IPS DF 6.9 (cell line): ENCODE measurements at regions not wholly inside any gene's neighbourhood (a gene's known extent, or its start where the extent isn't known, plus 50 kb on each side); places are given as distances from the start of the nearest gene placed in this dataset.

Source experiments
- DNase-seq: peaks from one replicate; pipeline ENCODE4 v3.0.0-alpha.2; 2013; ENCODE audit warnings: low read depth, low spot score
- H3K27ac ChIP-seq: one replicate; pipeline ENCODE4 v1.5.1; 2013; ENCODE audit warnings: low read length, control low read depth
- H3K27me3 ChIP-seq: 2 replicates; pipeline ENCODE4 v1.6.1; 2013; ENCODE audit warnings: mild to moderate bottlenecking, low read length; ENCODE audit not compliant: control insufficient read depth, insufficient read depth
- H3K36me3 ChIP-seq: 2 replicates; pipeline ENCODE4 v1.6.1; 2013; ENCODE audit warnings: low read length; ENCODE audit not compliant: control insufficient read depth, insufficient read depth
- H3K4me1 ChIP-seq: 2 replicates; pipeline ENCODE4 v1.6.1; 2013; ENCODE audit warnings: low read length; ENCODE audit not compliant: control insufficient read depth, insufficient read depth
- H3K4me3 ChIP-seq: 2 replicates; pipeline ENCODE4 v1.5.1; 2013; ENCODE audit warnings: mild to moderate bottlenecking, low read length
- H3K9me3 ChIP-seq: 2 replicates; pipeline ENCODE4 v1.6.1; 2013; ENCODE audit warnings: low read length, inconsistent platforms; ENCODE audit not compliant: control insufficient read depth, insufficient read depth
- WGBS: extraction: QIAGEN DNeasy Blood & Tissue Kit; methylation state at CpG from one replicate; pipeline ENCODE4 v1.1.7; 2013; ENCODE audit warnings: mixed read lengths, missing lambda C conversion rate; ENCODE audit not compliant: insufficient read length, insufficient coverage; 5-methylcytosine and 5-hydroxymethylcytosine counted together

- no peak for DNase-seq
- Histone ChIP-seq H3K36me3 (no peaks in the 10 kb centered on the region), H3K9me3 (no peaks in the 10 kb centered on the region; the same call in 1 of the 2 replicates), H3K4me3 (no peak overlapping the region), H3K27ac (no peak overlapping the region), H3K27me3 (no peaks in the 10 kb centered on the region), H3K4me1 (no peaks in the 10 kb centered on the region; the same call in 1 of the 2 replicates)
- no CpG with 5 or more reads among the region's 9 CpGs for WGBS
Measured at GRCh38 chr19:30160426-30160825, 211.8 kb upstream of the ZNF536 start.

GRCh38 chr19:30161021-30161655 lies 211.0 kb upstream of the ZNF536 start:
- Histone ChIP-seq H3K36me3 (no peaks in the 10 kb centered on the region), H3K27me3 (no peaks in the 10 kb centered on the region), H3K4me1 (no peaks in the 10 kb centered on the region; the same call in 1 of the 2 replicates), H3K4me3 (no peak overlapping the region), H3K9me3 (no peaks in the 10 kb centered on the region; the same call in 1 of the 2 replicates), H3K27ac (no peak overlapping the region)
- no CpG with 5 or more reads among the region's 7 CpGs for WGBS
- no peak for DNase-seq

- Histone ChIP-seq H3K27ac (no peak overlapping the region), H3K36me3 (no peaks in the 10 kb centered on the region), H3K27me3 (no peaks in the 10 kb centered on the region), H3K4me1 (no peaks in the 10 kb centered on the region; the same call in 1 of the 2 replicates), H3K4me3 (no peak overlapping the region), H3K9me3 (no peaks in the 10 kb centered on the region; the same call in 1 of the 2 replicates)
- DNase-seq = no peak
- no CpG with 5 or more reads among the region's 5 CpGs for WGBS
Measured at GRCh38 chr19:30161770-30162169, 210.4 kb upstream of the ZNF536 start.

GRCh38 chr19:30162718-30163117 lies 209.5 kb upstream of the ZNF536 start:
- no peak overlapping the region for H3K4me3 ChIP-seq
- DNase-seq = no peak
- 100% methylated on average over 3 of the region's 5 CpGs for WGBS
- H3K9me3 ChIP-seq = no peaks in the 10 kb centered on the region; the same call in 1 of the 2 replicates
- H3K27me3 ChIP-seq = no peaks in the 10 kb centered on the region
- H3K27ac ChIP-seq = no peak overlapping the region
- no peaks in the 10 kb centered on the region for H3K36me3 ChIP-seq
- no peaks in the 10 kb centered on the region; the same call in 1 of the 2 replicates for H3K4me1 ChIP-seq

GRCh38 chr19:30163663-30164062 lies 208.5 kb upstream of the ZNF536 start:
- H3K4me3 ChIP-seq = no peak overlapping the region
- H3K27me3 ChIP-seq = no peaks in the 10 kb centered on the region
- no peak for DNase-seq
- no CpG with 5 or more reads among the region's 7 CpGs for WGBS
- no peaks in the 10 kb centered on the region for H3K36me3 ChIP-seq
- H3K9me3 ChIP-seq = no peaks in the 10 kb centered on the region; the same call in 1 of the 2 replicates
- H3K4me1 ChIP-seq = no peaks in the 10 kb centered on the region; the same call in 1 of the 2 replicates
- H3K27ac ChIP-seq = no peak overlapping the region

- H3K36me3 ChIP-seq = no peaks in the 10 kb centered on the region
- no peaks in the 10 kb centered on the region; the same call in 1 of the 2 replicates for H3K4me1 ChIP-seq
- no peak for DNase-seq
- no CpG with 5 or more reads among the region's 10 CpGs for whole genome bisulfite sequencing
- H3K4me3 ChIP-seq = no peak overlapping the region
- H3K9me3 ChIP-seq = no peaks in the 10 kb centered on the region; the same call in 1 of the 2 replicates
- H3K27me3 ChIP-seq = no peaks in the 10 kb centered on the region
- no peak overlapping the region for H3K27ac ChIP-seq
Measured at GRCh38 chr19:30165228-30165813, 206.9 kb upstream of the ZNF536 start.

- Histone ChIP-seq H3K27me3 (no peaks in the 10 kb centered on the region), H3K9me3 (no peaks in the 10 kb centered on the region; the same call in 1 of the 2 replicates), H3K4me3 (no peak overlapping the region), H3K36me3 (no peaks in the 10 kb centered on the region), H3K27ac (no peak overlapping the region), H3K4me1 (no peaks in the 10 kb centered on the region; the same call in 1 of the 2 replicates)
- no CpG with 5 or more reads among the region's 14 CpGs for WGBS
- no peak for DNase-seq
Measured at GRCh38 chr19:30167206-30167868, 204.8 kb upstream of the ZNF536 start.

GRCh38 chr19:30167976-30168635 lies 204.1 kb upstream of the ZNF536 start:
- no CpG with 5 or more reads among the region's 13 CpGs for WGBS
- no peak overlapping the region for H3K27ac ChIP-seq
- no peaks in the 10 kb centered on the region for H3K27me3 ChIP-seq
- H3K4me3 ChIP-seq = no peak overlapping the region
- no peak for DNase-seq
- no peaks in the 10 kb centered on the region for H3K36me3 ChIP-seq
- H3K4me1 ChIP-seq = no peaks in the 10 kb centered on the region; the same call in 1 of the 2 replicates
- no peaks in the 10 kb centered on the region; the same call in 1 of the 2 replicates for H3K9me3 ChIP-seq

GRCh38 chr19:30168760-30169159 lies 203.4 kb upstream of the ZNF536 start:
- Histone ChIP-seq H3K27ac (no peak overlapping the region), H3K9me3 (no peaks in the 10 kb centered on the region; the same call in 1 of the 2 replicates), H3K27me3 (no peaks in the 10 kb centered on the region), H3K36me3 (no peaks in the 10 kb centered on the region), H3K4me1 (no peaks in the 10 kb centered on the region; the same call in 1 of the 2 replicates), H3K4me3 (no peak overlapping the region)
- no peak for DNase-seq
- WGBS = no CpG with 5 or more reads among the region's 5 CpGs
